HCT116 (cell line): ENCODE measurements at regions not wholly inside any gene's neighbourhood (a gene's known extent, or its start where the extent isn't known, plus 50 kb on each side); places are given as distances from the start of the nearest gene placed in this dataset.

Experiments used
- POLR2A ChIP-seq: IDR thresholded peaks from 2 replicates; pipeline ENCODE4 v1.7.0; 2011; ENCODE audit warnings: borderline replicate concordance; ENCODE audit not compliant: insufficient read depth, insufficient read length; ENCODE audit errors: extremely low read depth
- TF ChIP-seq, protein P1 (sequence below), 3 experiments: fragments of 200-600 bp in 1 of 3; sonication (generic) in 1 of 3; IDR thresholded peaks in 2 of 3; conservative IDR thresholded peaks in 1 of 3; 2 replicates each; pipeline ENCODE4 v1.5.1; 2012 to 2017; ENCODE audit warnings: low read depth in 2 of 3, low read length in 2 of 3, antibody characterized with exemption in 1 of 3, borderline replicate concordance in 1 of 3, control low read depth in 1 of 3, mild to moderate bottlenecking in 1 of 3, mixed read lengths in 1 of 3, mixed run types in 1 of 3, moderate library complexity in 1 of 3; ENCODE audit not compliant: insufficient read depth in 1 of 3
- TF ChIP-seq, protein P2 (sequence below): IDR thresholded peaks from 2 replicates; pipeline ENCODE4 v1.6.1; 2012

DNA sequence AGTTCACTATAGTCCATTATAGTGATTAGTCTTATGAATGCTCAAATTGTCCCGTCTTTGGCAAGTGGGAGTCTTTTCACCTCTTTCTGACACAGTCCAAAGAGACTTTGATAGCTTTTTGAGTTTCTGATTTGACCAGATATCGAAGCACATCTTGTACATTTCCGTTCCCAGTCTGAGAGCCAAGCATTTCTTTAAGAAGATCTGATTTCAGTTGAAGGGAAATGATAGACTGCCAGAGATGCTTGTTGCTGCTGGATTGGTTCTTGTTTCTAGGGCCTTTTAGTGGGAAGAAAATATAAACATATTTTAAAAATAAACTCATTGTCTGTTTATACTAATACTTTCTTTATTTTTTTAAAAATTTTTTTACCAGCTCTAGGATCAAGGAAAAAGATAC, 54.1 kb upstream of the IER3 start:
- TF ChIP-seq, protein P1, sequence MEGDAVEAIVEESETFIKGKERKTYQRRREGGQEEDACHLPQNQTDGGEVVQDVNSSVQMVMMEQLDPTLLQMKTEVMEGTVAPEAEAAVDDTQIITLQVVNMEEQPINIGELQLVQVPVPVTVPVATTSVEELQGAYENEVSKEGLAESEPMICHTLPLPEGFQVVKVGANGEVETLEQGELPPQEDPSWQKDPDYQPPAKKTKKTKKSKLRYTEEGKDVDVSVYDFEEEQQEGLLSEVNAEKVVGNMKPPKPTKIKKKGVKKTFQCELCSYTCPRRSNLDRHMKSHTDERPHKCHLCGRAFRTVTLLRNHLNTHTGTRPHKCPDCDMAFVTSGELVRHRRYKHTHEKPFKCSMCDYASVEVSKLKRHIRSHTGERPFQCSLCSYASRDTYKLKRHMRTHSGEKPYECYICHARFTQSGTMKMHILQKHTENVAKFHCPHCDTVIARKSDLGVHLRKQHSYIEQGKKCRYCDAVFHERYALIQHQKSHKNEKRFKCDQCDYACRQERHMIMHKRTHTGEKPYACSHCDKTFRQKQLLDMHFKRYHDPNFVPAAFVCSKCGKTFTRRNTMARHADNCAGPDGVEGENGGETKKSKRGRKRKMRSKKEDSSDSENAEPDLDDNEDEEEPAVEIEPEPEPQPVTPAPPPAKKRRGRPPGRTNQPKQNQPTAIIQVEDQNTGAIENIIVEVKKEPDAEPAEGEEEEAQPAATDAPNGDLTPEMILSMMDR (IDR thresholded peaks at IDR 0.05 in 2 of 3, conservative IDR thresholded peaks at IDR 0.05 in 1 of 3; ENCODE audit: borderline replicate concordance in 1 of 3, insufficient read depth in 1 of 3, low read depth in 2 of 3, low read length in 2 of 3): no peak
- no peak for TF ChIP-seq POLR2A
- TF ChIP-seq, protein P2, sequence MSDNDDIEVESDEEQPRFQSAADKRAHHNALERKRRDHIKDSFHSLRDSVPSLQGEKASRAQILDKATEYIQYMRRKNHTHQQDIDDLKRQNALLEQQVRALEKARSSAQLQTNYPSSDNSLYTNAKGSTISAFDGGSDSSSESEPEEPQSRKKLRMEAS: no peak
